ENCODE measurements at regions not wholly inside any gene's neighbourhood (a gene's known extent, or its start where the extent isn't known, plus 50 kb on each side); places are given as distances from the start of the nearest gene placed in this dataset.

GRCh38 chr10:47107007-47107747 lies 192.8 kb upstream of the GDF10 start:
- no peak for TF ChIP-seq CTCF (IDR thresholded peaks at IDR 0.05)
- no peak for TF ChIP-seq POLR2A (IDR thresholded peaks at IDR 0.05)
- TF ChIP-seq EP300 (IDR thresholded peaks at IDR 0.05), result no peak
